ENCODE measurements at regions not wholly inside any gene's neighbourhood (a gene's known extent, or its start where the extent isn't known, plus 50 kb on each side); places are given as distances from the start of the nearest gene placed in this dataset.

- TF ChIP-seq, protein P1, sequence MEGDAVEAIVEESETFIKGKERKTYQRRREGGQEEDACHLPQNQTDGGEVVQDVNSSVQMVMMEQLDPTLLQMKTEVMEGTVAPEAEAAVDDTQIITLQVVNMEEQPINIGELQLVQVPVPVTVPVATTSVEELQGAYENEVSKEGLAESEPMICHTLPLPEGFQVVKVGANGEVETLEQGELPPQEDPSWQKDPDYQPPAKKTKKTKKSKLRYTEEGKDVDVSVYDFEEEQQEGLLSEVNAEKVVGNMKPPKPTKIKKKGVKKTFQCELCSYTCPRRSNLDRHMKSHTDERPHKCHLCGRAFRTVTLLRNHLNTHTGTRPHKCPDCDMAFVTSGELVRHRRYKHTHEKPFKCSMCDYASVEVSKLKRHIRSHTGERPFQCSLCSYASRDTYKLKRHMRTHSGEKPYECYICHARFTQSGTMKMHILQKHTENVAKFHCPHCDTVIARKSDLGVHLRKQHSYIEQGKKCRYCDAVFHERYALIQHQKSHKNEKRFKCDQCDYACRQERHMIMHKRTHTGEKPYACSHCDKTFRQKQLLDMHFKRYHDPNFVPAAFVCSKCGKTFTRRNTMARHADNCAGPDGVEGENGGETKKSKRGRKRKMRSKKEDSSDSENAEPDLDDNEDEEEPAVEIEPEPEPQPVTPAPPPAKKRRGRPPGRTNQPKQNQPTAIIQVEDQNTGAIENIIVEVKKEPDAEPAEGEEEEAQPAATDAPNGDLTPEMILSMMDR (IDR thresholded peaks at IDR 0.05), result no peak
- TF ChIP-seq POLR2AphosphoS5 (IDR thresholded peaks at IDR 0.05) (no peak), POLR2A (IDR thresholded peaks at IDR 0.05) (no peak)
These were observed 228.3 kb downstream of the SEC23A start for GRCh38 chr14:38874721-38875120.

All from stomach (tissue), 4 donors.